GM12878 (cell line): ENCODE measurements at regions not wholly inside any gene's neighbourhood (a gene's known extent, or its start where the extent isn't known, plus 50 kb on each side); places are given as distances from the start of the nearest gene placed in this dataset.

Experiments
- BRCA1 ChIP-seq: IDR thresholded peaks from 2 replicates; pipeline ENCODE4 v1.6.1; 2011; ENCODE audit warnings: low read depth, low read length, improper control_type of control experiment
- CTCF ChIP-seq, 3 experiments: IDR thresholded peaks in 2 of 3; conservative IDR thresholded peaks in 1 of 3; 2 replicates each; pipeline ENCODE4 v1.5.1; 2011; ENCODE audit warnings: low read depth in 3 of 3, low read length in 3 of 3, mild to moderate bottlenecking in 3 of 3, control low read depth in 2 of 3, moderate library complexity in 2 of 3, inconsistent platforms in 1 of 3, mixed read lengths in 1 of 3; ENCODE audit not compliant: control insufficient read depth in 2 of 3, insufficient read depth in 1 of 3; ENCODE audit errors: extremely low read depth in 1 of 3
- ELK1 ChIP-seq: IDR thresholded peaks from 2 replicates; pipeline ENCODE4 v1.6.1; 2012; ENCODE audit warnings: low read depth, low read length, improper control_type of control experiment
- EZH2 ChIP-seq: IDR thresholded peaks from 2 replicates; pipeline ENCODE4 v1.6.1; 2012; ENCODE audit warnings: low read depth, mild to moderate bottlenecking, control low read depth, inconsistent platforms, low read length, borderline replicate concordance; ENCODE audit not compliant: control insufficient read depth
- MYC ChIP-seq: IDR thresholded peaks from 2 replicates; pipeline ENCODE4 v1.6.1; 2011; ENCODE audit warnings: mild to moderate bottlenecking, low read length, moderate library complexity, inconsistent platforms; ENCODE audit not compliant: insufficient read depth, insufficient replicate concordance, insufficient read length, severe bottlenecking
- NBN ChIP-seq: fragments of 450-650 bp; IDR thresholded peaks from 2 replicates; pipeline ENCODE4 v1.6.1; 2016
- PKNOX1 ChIP-seq: fragments of 450-650 bp; IDR thresholded peaks from 2 replicates; pipeline ENCODE4 v1.6.1; 2016; ENCODE audit warnings: mild to moderate bottlenecking
- POLR2A ChIP-seq: IDR thresholded peaks from 2 replicates; pipeline ENCODE4 v1.6.1; 2011; ENCODE audit warnings: low read depth, mild to moderate bottlenecking, low read length
- POLR2AphosphoS2 ChIP-seq: IDR thresholded peaks from 2 replicates; pipeline ENCODE4 v1.6.1; 2011; ENCODE audit warnings: low read depth, mild to moderate bottlenecking, low read length, improper control_type of control experiment, moderate library complexity
- RFX5 ChIP-seq: IDR thresholded peaks from 2 replicates; pipeline ENCODE4 v1.6.1; 2011; ENCODE audit warnings: low read depth, low read length, improper control_type of control experiment
- TCF12 ChIP-seq: IDR thresholded peaks from 2 replicates; pipeline ENCODE4 v1.6.1; 2011; ENCODE audit warnings: low read depth, mild to moderate bottlenecking, low read length
- ZNF384 ChIP-seq: IDR thresholded peaks from 2 replicates; pipeline ENCODE4 v1.6.1; 2012; ENCODE audit warnings: low read depth, mild to moderate bottlenecking, low read length, improper control_type of control experiment, borderline replicate concordance
- ZNF687 ChIP-seq: fragments of 450-650 bp; IDR thresholded peaks from 2 replicates; pipeline ENCODE4 v1.6.1; 2017; ENCODE audit warnings: mild to moderate bottlenecking, moderate library complexity

GRCh38 chr7:157476201-157476600 is 139.4 kb downstream of the DNAJB6 start:
- TF ChIP-seq POLR2A (no peak), CTCF (IDR thresholded peaks at IDR 0.05 in 2 of 3, conservative IDR thresholded peaks at IDR 0.05 in 1 of 3; ENCODE audit: control insufficient read depth in 2 of 3, extremely low read depth in 1 of 3, insufficient read depth in 1 of 3, low read depth in 3 of 3, low read length in 3 of 3) (no peak), NBN (no peak), ELK1 (no peak), POLR2AphosphoS2 (no peak), BRCA1 (no peak), MYC (no peak), EZH2 (no peak), ZNF687 (no peak), RFX5 (no peak), TCF12 (no peak), PKNOX1 (no peak), ZNF384 (no peak)
